ENCODE measurements at regions not wholly inside any gene's neighbourhood (a gene's known extent, or its start where the extent isn't known, plus 50 kb on each side); places are given as distances from the start of the nearest gene placed in this dataset.

- no peak for DNase-seq
These were observed 270.7 kb upstream of the TLE4 start for GRCh38 chr9:79301085-79301484.

GRCh38 chr9:79301551-79302391 is 270.0 kb upstream of the TLE4 start:
- DNase-seq: no peak

GRCh38 chr9:79302569-79302968 is 269.2 kb upstream of the TLE4 start:
- DNase-seq: no peak

- no peak for DNase-seq
These were observed 263.8 kb upstream of the TLE4 start for GRCh38 chr9:79308012-79308411.

- no peak for DNase-seq
These were observed 258.9 kb upstream of the TLE4 start for GRCh38 chr9:79312686-79313421.

GRCh38 chr9:79325501-79325900 is 246.3 kb upstream of the TLE4 start:
- DNase-seq: no peak

- no peak for DNase-seq
These were observed 241.9 kb upstream of the TLE4 start for GRCh38 chr9:79329861-79330260.

GRCh38 chr9:79334001-79334400 is 237.8 kb upstream of the TLE4 start:
- no peak for DNase-seq

GRCh38 chr9:79334711-79335110 is 237.1 kb upstream of the TLE4 start:
- DNase-seq: no peak

GRCh38 chr9:79335987-79336386 is 235.8 kb upstream of the TLE4 start:
- no peak for DNase-seq

GRCh38 chr9:79341561-79341960 is 230.2 kb upstream of the TLE4 start:
- DNase-seq: no peak

- DNase-seq: no peak
These were observed 225.3 kb upstream of the TLE4 start for GRCh38 chr9:79346350-79347020.

GRCh38 chr9:79352322-79352721 is 219.4 kb upstream of the TLE4 start:
- no peak for DNase-seq

- DNase-seq: no peak
These were observed 217.8 kb upstream of the TLE4 start for GRCh38 chr9:79353856-79354520.

- no peak for DNase-seq
These were observed 214.6 kb upstream of the TLE4 start for GRCh38 chr9:79357194-79357593.

GRCh38 chr9:79357616-79358015 is 214.1 kb upstream of the TLE4 start:
- peak in 5 of 56 donors; percentile 1 to 4 (median 1) for DNase-seq

GRCh38 chr9:79360387-79361347 is 211.1 kb upstream of the TLE4 start:
- no peak for DNase-seq

GRCh38 chr9:79362100-79363081 is 209.4 kb upstream of the TLE4 start:
- DNase-seq: no peak

GRCh38 chr9:79369676-79370075 is 202.1 kb upstream of the TLE4 start:
- no peak for DNase-seq
